NT2/D1 (cell line): ENCODE measurements at regions not wholly inside any gene's neighbourhood (a gene's known extent, or its start where the extent isn't known, plus 50 kb on each side); places are given as distances from the start of the nearest gene placed in this dataset.

Experiments used
- SUZ12 ChIP-seq: IDR thresholded peaks from 2 replicates; pipeline ENCODE4 v1.6.1; 2011; ENCODE audit not compliant: insufficient read length, insufficient read depth; ENCODE audit errors: extremely low read depth
- YY1 ChIP-seq: IDR thresholded peaks from 2 replicates; pipeline ENCODE4 v1.6.1; 2011; ENCODE audit not compliant: insufficient read length, insufficient read depth
- ZNF274 ChIP-seq: IDR thresholded peaks from 2 replicates; pipeline ENCODE4 v1.6.1; 2011; ENCODE audit warnings: mild to moderate bottlenecking, low read depth, low read length

- TF ChIP-seq ZNF274 (no peak), SUZ12 (no peak), YY1 (no peak)
These were observed 193.6 kb upstream of the NUDT4 start for GRCh38 chr12:93183940-93184671.
